Rectal smooth muscle tissue (tissue), 1 donor: ENCODE measurements at regions not wholly inside any gene's neighbourhood (a gene's known extent, or its start where the extent isn't known, plus 50 kb on each side); places are given as distances from the start of the nearest gene placed in this dataset.

Experiments used
- H3K27ac ChIP-seq: one replicate; pipeline ENCODE4 v1.7.0; 2013; ENCODE audit warnings: low read depth, low read length, inconsistent platforms
- H3K27me3 ChIP-seq: one replicate; pipeline ENCODE4 v1.7.0; 2013; ENCODE audit warnings: low read length; ENCODE audit not compliant: control insufficient read depth, insufficient read depth
- H3K36me3 ChIP-seq: one replicate; pipeline ENCODE4 v1.7.0; 2013; ENCODE audit warnings: low read length; ENCODE audit not compliant: control insufficient read depth, insufficient read depth
- H3K4me1 ChIP-seq: one replicate; pipeline ENCODE4 v1.7.0; 2013; ENCODE audit warnings: low read length; ENCODE audit not compliant: control insufficient read depth, insufficient read depth
- H3K4me3 ChIP-seq: one replicate; pipeline ENCODE4 v1.7.0; 2013; ENCODE audit warnings: low read length
- H3K9ac ChIP-seq: one replicate; pipeline ENCODE4 v1.7.0; 2013; ENCODE audit warnings: low read length

- H3K27ac ChIP-seq, result no peak overlapping the region
- no peak overlapping the region for H3K9ac ChIP-seq
- no peaks in the 10 kb centered on the region for H3K4me1 ChIP-seq
- H3K36me3 ChIP-seq, result no peaks in the 10 kb centered on the region
- no peaks in the 10 kb centered on the region for H3K27me3 ChIP-seq
- H3K4me3 ChIP-seq, result no peak overlapping the region
Observed at GRCh38 chr5:159695741-159696294, 220.5 kb upstream of the ADRA1B start.

- Histone ChIP-seq H3K9ac (no peak overlapping the region), H3K27ac (no peak overlapping the region), H3K36me3 (no peaks in the 10 kb centered on the region), H3K4me3 (no peak overlapping the region), H3K4me1 (no peaks in the 10 kb centered on the region), H3K27me3 (no peaks in the 10 kb centered on the region)
Observed at GRCh38 chr5:159697530-159697929, 218.8 kb upstream of the ADRA1B start.

- Histone ChIP-seq H3K36me3 (no peaks in the 10 kb centered on the region), H3K9ac (no peak overlapping the region), H3K27me3 (no peaks in the 10 kb centered on the region), H3K27ac (no peak overlapping the region), H3K4me1 (no peaks in the 10 kb centered on the region), H3K4me3 (no peak overlapping the region)
Observed at GRCh38 chr5:159698322-159698721, 218.0 kb upstream of the ADRA1B start.

- Histone ChIP-seq H3K4me1 (no peaks in the 10 kb centered on the region), H3K9ac (no peak overlapping the region), H3K27ac (no peak overlapping the region), H3K27me3 (no peaks in the 10 kb centered on the region), H3K4me3 (no peak overlapping the region), H3K36me3 (no peaks in the 10 kb centered on the region)
Observed at GRCh38 chr5:159700016-159700415, 216.3 kb upstream of the ADRA1B start.

GRCh38 chr5:159702301-159702700 is 214.0 kb upstream of the ADRA1B start:
- no peaks in the 10 kb centered on the region for H3K36me3 ChIP-seq

GRCh38 chr5:159702826-159703225 is 213.5 kb upstream of the ADRA1B start:
- Histone ChIP-seq H3K27ac (no peak overlapping the region), H3K4me3 (no peak overlapping the region), H3K36me3 (no peaks in the 10 kb centered on the region), H3K27me3 (no peaks in the 10 kb centered on the region), H3K4me1 (no peaks in the 10 kb centered on the region), H3K9ac (no peak overlapping the region)

More at GRCh38 chr5:159702301-159702700, 214.0 kb upstream of the ADRA1B start:
- H3K4me3 ChIP-seq, result no peak overlapping the region
- H3K9ac ChIP-seq, result no peak overlapping the region
- H3K27me3 ChIP-seq, result no peaks in the 10 kb centered on the region
- no peak overlapping the region for H3K27ac ChIP-seq
- H3K4me1 ChIP-seq, result no peaks in the 10 kb centered on the region

GRCh38 chr5:159704160-159704559 is 212.1 kb upstream of the ADRA1B start:
- no peak overlapping the region for H3K4me3 ChIP-seq
- no peaks in the 10 kb centered on the region for H3K36me3 ChIP-seq
- H3K9ac ChIP-seq, result no peak overlapping the region
- no peak overlapping the region for H3K27ac ChIP-seq
- H3K27me3 ChIP-seq, result no peaks in the 10 kb centered on the region
- no peaks in the 10 kb centered on the region for H3K4me1 ChIP-seq

- H3K36me3 ChIP-seq, result no peaks in the 10 kb centered on the region
- H3K27ac ChIP-seq, result no peak overlapping the region
- no peak overlapping the region for H3K4me3 ChIP-seq
- no peaks in the 10 kb centered on the region for H3K4me1 ChIP-seq
- no peaks in the 10 kb centered on the region for H3K27me3 ChIP-seq
- no peak overlapping the region for H3K9ac ChIP-seq
Observed at GRCh38 chr5:159705948-159706347, 210.3 kb upstream of the ADRA1B start.

GRCh38 chr5:159708090-159708489 is 208.2 kb upstream of the ADRA1B start:
- H3K9ac ChIP-seq, result no peak overlapping the region
- H3K27me3 ChIP-seq, result no peaks in the 10 kb centered on the region
- no peak overlapping the region for H3K4me3 ChIP-seq
- no peak overlapping the region for H3K27ac ChIP-seq
- H3K4me1 ChIP-seq, result no peaks in the 10 kb centered on the region
- no peaks in the 10 kb centered on the region for H3K36me3 ChIP-seq

GRCh38 chr5:159712672-159713071 is 203.6 kb upstream of the ADRA1B start:
- Histone ChIP-seq H3K27me3 (no peaks in the 10 kb centered on the region), H3K36me3 (no peaks in the 10 kb centered on the region), H3K27ac (no peak overlapping the region), H3K4me3 (no peak overlapping the region), H3K4me1 (no peaks in the 10 kb centered on the region), H3K9ac (no peak overlapping the region)

- no peak overlapping the region for H3K9ac ChIP-seq
- H3K27me3 ChIP-seq, result no peaks in the 10 kb centered on the region
- no peak overlapping the region for H3K27ac ChIP-seq
- no peaks in the 10 kb centered on the region for H3K36me3 ChIP-seq
- no peak overlapping the region for H3K4me3 ChIP-seq
- no peaks in the 10 kb centered on the region for H3K4me1 ChIP-seq
Observed at GRCh38 chr5:159713254-159713653, 203.0 kb upstream of the ADRA1B start.

GRCh38 chr5:159713773-159714172 is 202.5 kb upstream of the ADRA1B start:
- Histone ChIP-seq H3K4me1 (no peaks in the 10 kb centered on the region), H3K9ac (no peak overlapping the region), H3K36me3 (no peaks in the 10 kb centered on the region), H3K4me3 (no peak overlapping the region), H3K27me3 (no peaks in the 10 kb centered on the region), H3K27ac (no peak overlapping the region)

GRCh38 chr5:159725475-159725874 is 190.8 kb upstream of the ADRA1B start:
- H3K36me3 ChIP-seq, result no peaks in the 10 kb centered on the region
- no peaks in the 10 kb centered on the region for H3K27me3 ChIP-seq
- no peak overlapping the region for H3K27ac ChIP-seq
- H3K4me1 ChIP-seq, result no peaks in the 10 kb centered on the region
- no peak overlapping the region for H3K9ac ChIP-seq
- H3K4me3 ChIP-seq, result no peak overlapping the region
